GM12878 (cell line): ENCODE measurements at regions not wholly inside any gene's neighbourhood (a gene's known extent, or its start where the extent isn't known, plus 50 kb on each side); places are given as distances from the start of the nearest gene placed in this dataset.

Source experiments
- CTCF ChIP-seq, 3 experiments: IDR thresholded peaks in 2 of 3; conservative IDR thresholded peaks in 1 of 3; 2 replicates each; pipeline ENCODE4 v1.5.1; 2011; ENCODE audit warnings: low read depth in 3 of 3, low read length in 3 of 3, mild to moderate bottlenecking in 3 of 3, control low read depth in 2 of 3, moderate library complexity in 2 of 3, inconsistent platforms in 1 of 3, mixed read lengths in 1 of 3; ENCODE audit not compliant: control insufficient read depth in 2 of 3, insufficient read depth in 1 of 3; ENCODE audit errors: extremely low read depth in 1 of 3
- POLR2AphosphoS5 ChIP-seq: IDR thresholded peaks from 2 replicates; pipeline ENCODE4 v1.6.1; 2011; ENCODE audit warnings: mild to moderate bottlenecking, low read length, inconsistent platforms

- TF ChIP-seq CTCF (IDR thresholded peaks at IDR 0.05 in 2 of 3, conservative IDR thresholded peaks at IDR 0.05 in 1 of 3; ENCODE audit: control insufficient read depth in 2 of 3, extremely low read depth in 1 of 3, insufficient read depth in 1 of 3, low read depth in 3 of 3, low read length in 3 of 3) (no peak), POLR2AphosphoS5 (no peak)
These were observed 135.4 kb upstream of the EGLN3 start for GRCh38 chr14:34086223-34086757.
